ENCODE measurements at regions not wholly inside any gene's neighbourhood (a gene's known extent, or its start where the extent isn't known, plus 50 kb on each side); places are given as distances from the start of the nearest gene placed in this dataset.

DNA sequence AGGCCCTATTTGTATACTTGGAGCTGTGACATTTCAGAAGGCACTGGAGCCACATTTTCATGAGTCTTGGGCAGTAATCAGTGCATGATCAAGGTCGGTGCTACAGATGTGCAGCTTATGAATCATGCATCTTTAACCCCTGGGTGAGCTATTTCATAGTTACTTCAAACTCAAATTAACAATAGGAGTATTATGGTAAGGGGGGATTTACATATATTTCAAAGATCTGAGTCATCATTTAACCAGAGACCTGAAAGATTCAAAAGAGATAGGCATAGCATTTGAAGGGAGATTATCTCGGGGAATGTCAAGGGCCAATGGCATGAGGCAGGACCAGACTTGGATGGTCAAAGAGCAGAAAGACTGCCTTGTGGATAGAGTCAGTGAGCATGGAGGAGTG lies 169.0 kb upstream of the GRIN3A start:
- Histone ChIP-seq H3K4me3 (replicated peaks in 1 of 3) (no peak overlapping the region), H3K36me3 (no peaks in the 10 kb centered on the region), H3K27ac (no peak overlapping the region), H3K9me3 (no peaks in the 10 kb centered on the region), H3K4me1 (no peaks in the 10 kb centered on the region), H3K27me3 (no peaks in the 10 kb centered on the region)
- DNase-seq, result no peak
- 84 to 89% methylated on average over 2 of the region's 2 CpGs for WGBS, 2 donors
- intact Hi-C loops (cut with DNase I), result no loop called here
- TF ChIP-seq, protein P1, sequence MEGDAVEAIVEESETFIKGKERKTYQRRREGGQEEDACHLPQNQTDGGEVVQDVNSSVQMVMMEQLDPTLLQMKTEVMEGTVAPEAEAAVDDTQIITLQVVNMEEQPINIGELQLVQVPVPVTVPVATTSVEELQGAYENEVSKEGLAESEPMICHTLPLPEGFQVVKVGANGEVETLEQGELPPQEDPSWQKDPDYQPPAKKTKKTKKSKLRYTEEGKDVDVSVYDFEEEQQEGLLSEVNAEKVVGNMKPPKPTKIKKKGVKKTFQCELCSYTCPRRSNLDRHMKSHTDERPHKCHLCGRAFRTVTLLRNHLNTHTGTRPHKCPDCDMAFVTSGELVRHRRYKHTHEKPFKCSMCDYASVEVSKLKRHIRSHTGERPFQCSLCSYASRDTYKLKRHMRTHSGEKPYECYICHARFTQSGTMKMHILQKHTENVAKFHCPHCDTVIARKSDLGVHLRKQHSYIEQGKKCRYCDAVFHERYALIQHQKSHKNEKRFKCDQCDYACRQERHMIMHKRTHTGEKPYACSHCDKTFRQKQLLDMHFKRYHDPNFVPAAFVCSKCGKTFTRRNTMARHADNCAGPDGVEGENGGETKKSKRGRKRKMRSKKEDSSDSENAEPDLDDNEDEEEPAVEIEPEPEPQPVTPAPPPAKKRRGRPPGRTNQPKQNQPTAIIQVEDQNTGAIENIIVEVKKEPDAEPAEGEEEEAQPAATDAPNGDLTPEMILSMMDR (IDR thresholded peaks at IDR 0.05), result no peak
- TF ChIP-seq POLR2A (IDR thresholded peaks at IDR 0.05), result no peak

DNA sequence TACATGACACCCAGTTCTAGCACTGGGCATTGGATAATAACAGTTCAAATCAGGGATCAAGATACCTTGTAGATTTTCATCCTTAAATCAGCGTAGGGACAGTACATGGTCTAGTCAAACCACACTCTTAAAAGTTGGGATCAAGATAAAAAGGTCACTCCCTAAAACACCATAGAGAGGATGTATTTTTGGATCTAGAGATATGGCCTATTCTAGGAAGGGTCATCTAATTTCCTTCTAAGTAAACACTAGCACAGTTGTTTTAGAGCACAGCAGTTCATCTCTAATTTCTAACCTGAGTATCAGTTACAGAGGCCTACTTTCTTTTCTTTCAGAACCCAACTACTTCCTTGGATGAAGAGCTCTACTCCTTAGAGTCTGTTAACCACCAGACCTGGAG lies 166.4 kb upstream of the GRIN3A start:
- intact Hi-C loops (cut with DNase I), result no loop called here
- 91 to 96% methylated on average over 1 of the region's 1 CpG for WGBS, 2 donors

DNA sequence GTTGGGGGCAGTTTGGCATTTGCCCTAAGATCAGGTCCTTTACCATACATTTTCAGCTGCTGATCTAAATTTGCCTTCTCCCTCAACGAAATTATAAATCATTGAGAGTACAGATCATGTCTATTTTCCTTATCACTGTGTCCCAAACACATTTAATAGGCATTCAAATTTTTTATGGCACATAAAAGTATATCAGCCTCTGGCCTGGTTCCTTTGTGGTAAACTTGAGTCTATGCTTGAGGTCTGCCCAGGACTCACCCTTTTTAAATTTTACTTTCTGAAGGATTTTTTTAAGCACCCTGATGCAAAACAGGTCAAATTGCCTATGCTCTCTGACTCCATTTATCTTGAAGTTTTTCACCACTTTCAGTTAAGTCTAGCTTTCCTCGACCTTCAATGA lies 163.6 kb upstream of the GRIN3A start:
- 72 to 75% methylated on average over 2 of the region's 2 CpGs for WGBS, 2 donors
- Histone ChIP-seq H3K9me3 (no peaks in the 10 kb centered on the region), H3K4me3 (replicated peaks in 1 of 3) (no peak overlapping the region), H3K36me3 (no peaks in the 10 kb centered on the region), H3K27ac (no peak overlapping the region), H3K4me1 (no peaks in the 10 kb centered on the region), H3K27me3 (no peaks in the 10 kb centered on the region)
- intact Hi-C loops (cut with DNase I), result no loop called here
- TF ChIP-seq, protein P1 (IDR thresholded peaks at IDR 0.05), result no peak
- TF ChIP-seq POLR2A (IDR thresholded peaks at IDR 0.05), result no peak
- no peak for DNase-seq

More for the DNA sequence above, 166.4 kb upstream of the GRIN3A start:
- Histone ChIP-seq H3K4me1 (no peaks in the 10 kb centered on the region), H3K27ac (no peak overlapping the region), H3K27me3 (no peaks in the 10 kb centered on the region), H3K4me3 (replicated peaks in 1 of 3) (no peak overlapping the region), H3K36me3 (no peaks in the 10 kb centered on the region), H3K9me3 (no peaks in the 10 kb centered on the region)
- no peak for DNase-seq
- no peak for TF ChIP-seq POLR2A (IDR thresholded peaks at IDR 0.05)
- TF ChIP-seq, protein P1 (IDR thresholded peaks at IDR 0.05), result no peak

DNA sequence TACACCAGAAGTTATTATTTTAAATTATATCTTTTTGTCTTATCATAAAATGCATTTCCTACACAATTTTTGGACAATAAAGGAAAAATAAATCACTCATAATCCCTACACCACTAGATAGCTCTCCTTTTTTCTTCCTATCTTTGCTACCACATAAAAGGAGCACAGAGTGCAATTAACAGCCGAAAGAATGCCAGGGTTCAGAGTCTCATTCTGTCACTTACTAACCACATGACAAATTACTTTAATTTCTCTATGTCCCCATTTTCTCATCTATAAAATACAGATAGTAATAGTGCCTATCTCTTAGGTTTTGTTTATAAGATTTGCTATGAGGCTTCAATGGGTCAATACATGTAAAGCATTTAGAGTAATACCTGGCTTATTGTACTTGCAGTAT lies 158.7 kb upstream of the GRIN3A start:
- WGBS, 2 donors, result 89 to 98% methylated on average over 1 of the region's 1 CpG
- H3K9me3 ChIP-seq, result no peaks in the 10 kb centered on the region
- no peak overlapping the region for H3K4me3 ChIP-seq (replicated peaks in 1 of 3)
- H3K27me3 ChIP-seq, result no peaks in the 10 kb centered on the region
- DNase-seq, result no peak
- TF ChIP-seq, protein P1 (IDR thresholded peaks at IDR 0.05), result no peak
- TF ChIP-seq POLR2A (IDR thresholded peaks at IDR 0.05), result no peak
- intact Hi-C loops (cut with DNase I), result no loop called here
- no peaks in the 10 kb centered on the region for H3K36me3 ChIP-seq
- no peak overlapping the region for H3K27ac ChIP-seq
- no peaks in the 10 kb centered on the region for H3K4me1 ChIP-seq

DNA sequence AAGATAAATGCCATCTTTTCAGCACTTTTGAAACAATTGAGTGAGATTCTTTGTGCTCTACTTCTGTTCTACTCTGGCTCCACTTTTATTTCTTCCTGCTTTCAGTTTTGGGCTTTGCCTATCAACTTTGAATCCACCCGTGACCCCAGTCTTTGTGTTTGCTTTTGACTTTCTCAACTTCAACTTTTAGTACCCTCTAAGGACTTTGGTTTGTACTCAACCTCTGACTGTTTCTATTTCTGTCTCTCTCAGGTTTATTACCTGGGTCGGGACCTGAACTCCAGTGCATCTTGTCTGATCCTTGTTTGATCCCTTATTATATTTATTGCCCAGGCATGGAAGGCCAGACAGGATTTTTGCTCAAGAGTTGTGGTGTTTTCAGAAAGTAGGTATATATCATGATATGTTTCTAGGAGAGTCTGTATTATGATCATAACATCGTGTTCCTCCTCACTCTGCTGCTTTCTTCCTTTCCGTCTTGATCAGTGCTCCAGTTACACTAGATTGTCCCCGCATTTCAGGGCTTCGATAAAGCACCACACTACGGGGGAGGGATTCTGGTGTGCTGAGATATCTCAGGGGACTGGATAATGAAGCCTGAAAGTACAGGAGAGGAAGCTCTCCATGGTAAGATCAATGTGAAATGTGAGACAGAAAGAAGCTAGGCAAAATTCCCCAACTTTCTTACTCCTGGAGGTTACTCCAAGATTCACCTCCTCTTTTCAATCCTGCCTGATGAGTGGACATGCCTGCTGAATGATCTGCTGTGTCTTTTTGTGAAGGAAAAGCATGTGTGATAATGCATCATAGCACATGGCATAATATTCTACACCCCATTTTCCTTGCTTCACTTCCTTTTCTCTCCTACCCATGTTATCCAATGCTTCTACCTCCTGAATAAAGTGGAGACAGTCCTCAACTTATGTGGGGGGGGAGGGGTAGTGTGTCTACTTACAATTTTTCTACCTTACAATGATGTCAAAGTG lies 155.5 kb upstream of the GRIN3A start:
- no peak for TF ChIP-seq POLR2A (IDR thresholded peaks at IDR 0.05)
- TF ChIP-seq, protein P1 (IDR thresholded peaks at IDR 0.05), result no peak
- H3K27ac ChIP-seq, result no peak overlapping the region
- 75% methylated on average over 7 of the region's 7 CpGs for WGBS, 2 donors
- no peaks in the 10 kb centered on the region for H3K4me1 ChIP-seq
- no peak overlapping the region for H3K4me3 ChIP-seq (replicated peaks in 1 of 3)
- DNase-seq, result no peak
- intact Hi-C loops (cut with DNase I), result no loop called here
- H3K9me3 ChIP-seq, result no peaks in the 10 kb centered on the region
- H3K27me3 ChIP-seq, result no peaks in the 10 kb centered on the region
- H3K36me3 ChIP-seq, result no peaks in the 10 kb centered on the region

Measured in thyroid gland (tissue), 4 donors.